GM19455 (cell line): ENCODE measurements at regions not wholly inside any gene's neighbourhood (a gene's known extent, or its start where the extent isn't known, plus 50 kb on each side); places are given as distances from the start of the nearest gene placed in this dataset.

Experiments used
- ATAC-seq: cut with Tn5 transposase; IDR thresholded peaks from one replicate; pipeline ENCODE4 v1.9.1; 2021; ENCODE audit not compliant: unreplicated experiment

DNA sequence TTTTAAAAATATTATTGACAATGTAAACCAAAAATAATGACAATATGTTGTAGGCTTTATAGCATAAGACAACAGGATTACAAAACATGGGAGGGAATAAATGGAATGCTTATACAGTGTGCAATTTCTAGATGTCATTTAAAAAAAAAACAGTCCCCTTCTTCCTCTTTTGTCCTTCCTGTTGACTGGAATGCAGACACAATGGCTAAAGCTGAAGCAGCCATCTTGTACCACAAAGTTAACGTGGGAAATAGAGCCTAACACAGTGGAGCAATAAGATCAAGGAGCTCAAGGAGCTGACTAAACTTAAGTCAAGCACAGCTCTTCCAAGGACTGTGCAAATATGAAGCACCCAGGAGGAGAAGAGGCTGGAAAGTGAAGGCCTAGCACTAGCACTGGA is 208.1 kb downstream of the ARHGAP12 start:
- ATAC-seq = no peak

- ATAC-seq = no peak
Measured at GRCh38 chr10:31709476-31709875, 219.2 kb downstream of the ARHGAP12 start.

DNA sequence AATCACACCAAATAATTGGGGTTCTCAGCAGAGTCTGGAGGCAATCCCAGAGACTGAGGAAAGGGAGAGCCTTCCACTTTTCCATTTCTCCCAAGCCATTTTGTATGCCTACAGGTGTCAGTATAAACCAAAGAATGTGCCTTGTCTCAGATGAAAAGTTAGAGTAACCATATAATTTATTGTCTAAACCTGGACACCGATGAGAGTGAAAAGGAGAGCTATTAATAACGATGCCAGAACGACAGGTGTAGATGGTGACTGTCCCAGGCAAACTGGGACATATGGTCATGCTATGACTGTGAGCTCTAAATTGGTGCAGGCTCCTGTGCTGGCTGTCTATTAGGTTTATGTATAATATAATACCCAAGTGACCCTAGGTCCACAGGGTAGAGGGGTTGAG is 219.6 kb downstream of the ARHGAP12 start:
- ATAC-seq = no peak

DNA sequence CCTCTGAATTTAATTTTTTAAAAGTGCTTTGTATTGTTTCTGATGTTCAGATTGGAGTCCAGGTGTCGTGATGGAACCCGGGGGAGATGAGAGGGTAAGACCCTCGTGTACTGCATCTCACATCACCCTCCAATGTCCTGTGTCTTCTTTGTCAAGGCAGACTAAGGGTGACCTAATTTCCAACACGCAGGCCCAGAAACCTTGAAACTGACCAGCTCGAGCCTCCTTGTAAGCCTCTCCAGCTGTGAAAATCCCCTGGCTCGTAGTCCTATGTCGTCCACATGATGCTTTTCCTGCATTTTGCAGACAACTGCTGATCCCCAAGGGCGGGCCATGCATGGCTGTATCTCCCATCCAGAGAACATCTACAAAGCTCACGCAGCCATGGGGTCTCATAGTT is 220.2 kb downstream of the ARHGAP12 start:
- ATAC-seq = no peak

DNA sequence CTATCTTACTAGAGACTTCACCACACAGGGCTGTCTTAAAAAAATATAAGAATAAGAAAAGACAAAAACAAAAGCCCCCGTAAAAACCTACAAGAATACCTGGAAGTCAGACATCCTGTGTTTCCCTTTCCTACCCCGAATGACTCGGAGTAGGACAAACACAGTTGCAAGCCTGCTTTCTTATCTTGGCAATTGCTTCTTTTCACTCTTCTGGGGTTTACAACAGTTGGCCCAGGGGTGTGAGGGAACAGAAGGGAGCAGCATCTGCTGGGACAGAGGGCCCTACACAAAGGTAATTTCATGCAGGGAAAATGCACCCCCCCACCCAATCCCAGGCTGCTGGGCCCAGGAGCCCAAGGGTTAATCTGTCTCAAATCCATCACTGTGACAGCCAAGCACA is 220.6 kb downstream of the ARHGAP12 start:
- peak; percentile 4 for ATAC-seq

GRCh38 chr10:31707093-31708039 is 221.3 kb downstream of the ARHGAP12 start:
- peak; percentile 88 for ATAC-seq

GRCh38 chr10:31706464-31707092 is 222.1 kb downstream of the ARHGAP12 start:
- no peak for ATAC-seq

DNA sequence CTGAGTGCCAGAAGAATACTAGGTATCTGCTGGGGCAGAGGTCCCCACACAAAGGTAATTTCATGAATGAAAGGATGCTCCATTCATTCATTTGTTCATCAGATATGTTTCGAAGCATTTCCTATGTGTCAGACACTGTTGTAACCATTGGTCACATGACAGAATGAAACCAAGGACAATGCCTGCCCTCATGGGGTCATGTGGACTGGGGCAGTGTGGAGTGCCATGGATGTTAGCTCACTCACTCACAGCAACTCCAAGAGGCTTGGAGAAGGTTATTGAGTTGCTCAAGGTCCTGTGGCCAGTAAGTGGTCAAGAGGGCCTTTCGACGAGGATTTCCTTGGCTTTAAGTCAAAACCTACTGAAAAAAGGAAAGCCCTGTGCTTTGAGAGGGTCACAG is 223.5 kb downstream of the ARHGAP12 start:
- ATAC-seq = no peak

- no peak for ATAC-seq
Measured at GRCh38 chr10:31704195-31704594, 224.4 kb downstream of the ARHGAP12 start.

- no peak for ATAC-seq
Measured at GRCh38 chr10:31702954-31703353, 225.7 kb downstream of the ARHGAP12 start.

DNA sequence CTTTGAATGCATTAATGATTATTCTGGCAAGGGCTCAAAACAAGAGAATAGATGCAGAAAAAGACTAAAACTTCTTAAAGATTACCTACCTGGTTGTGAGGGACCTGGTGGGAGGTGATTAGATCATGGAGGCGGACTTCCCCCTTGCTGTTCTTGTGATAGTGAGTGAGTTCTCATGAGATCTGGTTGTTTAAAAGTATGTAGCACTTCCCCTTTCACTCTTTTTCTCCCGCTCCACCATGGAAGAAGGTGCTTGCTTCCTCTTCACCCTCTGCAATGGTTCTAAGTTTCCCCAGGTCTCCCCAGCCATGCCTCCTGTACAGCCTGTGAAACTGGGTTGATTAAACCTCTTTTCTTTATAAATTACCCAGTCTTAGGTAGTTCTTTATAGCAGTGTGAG is 226.6 kb downstream of the ARHGAP12 start:
- no peak for ATAC-seq

DNA sequence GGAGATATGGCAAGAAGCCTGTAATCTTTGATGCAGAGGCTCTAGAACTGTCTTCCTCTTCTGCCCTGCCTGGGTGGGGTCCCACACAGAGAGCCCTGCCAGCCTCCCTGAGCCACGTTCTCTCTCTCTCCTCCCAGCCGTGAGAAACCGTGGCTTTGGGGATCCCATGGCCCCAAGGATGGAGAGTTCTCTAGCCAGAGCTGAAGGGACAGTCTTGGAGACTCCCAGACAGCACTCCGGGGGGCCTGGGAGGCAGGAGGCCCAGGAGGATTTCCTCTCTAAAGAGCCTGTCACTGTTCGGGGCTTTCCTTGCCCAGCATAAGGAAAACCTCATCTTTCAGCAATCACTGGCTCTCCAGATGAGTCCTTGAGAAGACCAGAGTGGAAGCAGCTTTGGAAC is 227.1 kb downstream of the ARHGAP12 start:
- no peak for ATAC-seq

DNA sequence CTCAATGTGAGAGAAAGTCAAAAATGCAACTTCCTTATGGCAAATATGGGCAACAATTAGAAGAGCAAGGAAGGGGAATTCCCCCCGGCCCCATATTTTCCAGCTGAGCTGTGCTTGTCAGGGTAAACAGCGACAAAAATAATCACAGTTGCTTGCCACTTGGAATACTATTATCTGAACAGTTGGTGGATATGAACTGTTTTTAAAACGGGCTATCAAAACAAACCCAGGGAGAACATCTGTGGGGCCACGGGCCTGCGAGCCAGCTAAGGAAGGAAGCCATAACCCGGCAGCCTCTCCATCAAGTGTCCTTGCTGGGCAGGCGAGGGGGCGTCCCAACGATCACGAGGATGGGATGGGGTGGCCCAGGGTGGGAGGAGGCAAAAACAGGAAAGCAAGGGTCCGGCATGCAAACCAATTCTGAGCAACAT is 228.4 kb downstream of the ARHGAP12 start:
- ATAC-seq = no peak

- ATAC-seq = no peak
Measured at GRCh38 chr10:31698181-31698830, 230.3 kb downstream of the ARHGAP12 start.

DNA sequence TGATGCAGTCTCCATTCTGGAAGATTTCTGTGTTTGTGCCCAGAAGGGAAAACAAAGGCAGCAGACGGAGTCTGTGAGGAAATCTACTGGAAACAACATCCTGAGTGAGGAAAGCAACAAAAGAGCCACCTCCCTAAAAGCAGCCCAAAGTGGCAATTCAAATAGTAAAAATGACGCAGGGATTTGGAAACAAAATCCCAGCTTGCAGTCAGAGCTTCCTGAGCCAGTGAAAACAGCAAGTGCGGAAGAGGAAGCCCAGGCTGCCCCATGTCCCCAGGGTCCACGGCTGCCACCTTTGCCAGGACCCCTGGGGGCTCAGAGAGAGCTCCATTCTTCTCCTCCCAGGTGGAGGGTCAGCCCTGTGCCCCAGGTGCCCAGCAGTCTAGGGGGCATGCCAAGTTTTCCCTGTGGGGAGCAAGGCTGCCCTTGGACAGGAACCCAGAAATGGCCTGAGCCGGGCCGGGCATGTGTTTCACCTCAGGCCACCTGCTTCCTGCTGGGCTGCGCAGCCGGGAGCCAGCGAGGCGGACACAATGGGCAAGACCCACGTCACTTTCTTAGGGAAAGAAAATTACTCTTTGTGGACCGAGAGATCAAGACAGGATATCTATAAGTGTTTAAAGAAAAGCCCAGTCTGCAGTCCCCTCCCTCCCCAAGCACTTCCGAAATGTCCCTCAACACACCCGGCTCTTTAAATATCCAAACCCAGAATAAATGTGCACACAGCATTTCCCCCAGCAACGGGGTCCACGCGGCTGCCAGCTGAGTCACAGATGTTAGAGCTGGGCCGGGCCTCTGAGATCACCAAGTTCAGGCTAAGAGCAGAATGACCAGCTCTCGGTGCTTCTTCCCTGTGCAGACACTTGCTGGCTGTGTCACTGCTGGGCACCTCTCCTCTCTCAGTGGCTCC is 231.1 kb downstream of the ARHGAP12 start:
- ATAC-seq = no peak

- no peak for ATAC-seq
Measured at GRCh38 chr10:31694929-31695837, 233.4 kb downstream of the ARHGAP12 start.

DNA sequence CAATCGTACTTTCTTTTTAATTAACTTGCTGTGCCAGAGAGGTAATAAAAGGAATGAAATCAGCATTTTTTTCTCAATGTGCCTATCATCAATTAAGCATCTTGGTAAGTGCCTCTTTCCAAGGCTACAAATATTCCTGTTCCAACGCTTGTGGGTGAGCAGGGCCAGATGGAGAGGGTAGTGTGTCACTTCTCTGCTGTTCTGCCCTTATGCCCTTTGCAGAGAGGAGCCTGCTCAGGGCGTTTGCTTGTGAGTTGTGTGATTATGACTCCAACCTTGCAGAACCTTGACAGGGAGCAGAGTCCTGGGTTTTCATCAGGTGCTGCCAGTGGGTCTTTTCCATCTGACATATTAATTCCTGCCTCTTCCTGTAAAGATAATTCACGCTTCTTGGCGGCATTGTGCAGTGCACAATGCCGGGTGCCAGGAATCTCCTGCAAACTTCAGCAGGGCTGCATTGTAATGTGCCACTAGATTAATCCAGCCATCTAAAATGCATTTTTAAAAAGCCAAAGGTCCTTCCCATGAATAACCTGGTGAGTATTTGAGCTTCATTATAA is 234.4 kb downstream of the ARHGAP12 start:
- no peak for ATAC-seq

- ATAC-seq = no peak
Measured at GRCh38 chr10:31693491-31693890, 235.1 kb downstream of the ARHGAP12 start.

DNA sequence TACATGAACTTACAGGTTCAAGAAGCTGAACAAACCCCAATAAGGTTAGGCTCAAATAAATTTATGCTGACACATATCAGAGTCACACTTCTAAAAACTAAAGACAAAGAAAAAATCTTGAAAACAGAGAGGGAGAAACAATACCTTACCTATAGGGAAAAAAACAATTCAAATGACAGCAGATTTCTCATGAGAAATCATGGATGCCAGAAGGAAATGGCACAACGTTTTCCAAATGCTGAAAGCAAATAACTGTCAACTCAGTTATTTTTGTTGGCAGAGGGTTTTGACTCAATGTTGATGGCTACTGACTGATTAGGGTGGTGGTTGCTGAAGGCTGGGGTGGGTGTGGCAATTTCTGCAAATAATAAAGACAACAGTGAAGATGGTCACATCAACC is 239.4 kb downstream of the ARHGAP12 start:
- ATAC-seq = no peak
